Psoas muscle (tissue), 7 donors: ENCODE measurements at regions not wholly inside any gene's neighbourhood (a gene's known extent, or its start where the extent isn't known, plus 50 kb on each side); places are given as distances from the start of the nearest gene placed in this dataset.

Experiments used
- ATAC-seq, 4 donors: fragments of 200-7000 bp; cut with Tn5 transposase; one replicate each; pipeline ENCODE4 v1.9.1; 2020; ENCODE audit warnings: moderate library complexity in 3 of 4, mild to moderate bottlenecking in 2 of 4
- DNase-seq, 2 donors: peaks; one replicate each; pipeline ENCODE4 v3.0.0-alpha.2; 2020
- H3K27ac ChIP-seq: fragments of 200-600 bp; one replicate; pipeline ENCODE4 v1.8.0; 2022
- H3K27me3 ChIP-seq, 3 donors: fragments of 200-600 bp in 1 of 3; one replicate each; pipeline versions ENCODE4 v1.6.1 to v1.8.0; 2013 to 2022; ENCODE audit warnings: low read length in 2 of 3, mild to moderate bottlenecking in 2 of 3, moderate library complexity in 1 of 3; ENCODE audit not compliant: insufficient read depth in 3 of 3
- H3K36me3 ChIP-seq, 2 donors: fragments of 200-600 bp in 1 of 2; one replicate each; pipeline versions ENCODE4 v1.6.1 to v1.8.0; 2013 to 2022; ENCODE audit warnings: low read depth in 1 of 2, mild to moderate bottlenecking in 1 of 2, moderate library complexity in 1 of 2; ENCODE audit not compliant: insufficient read depth in 1 of 2
- H3K4me1 ChIP-seq: fragments of 200-600 bp; one replicate; pipeline ENCODE4 v1.8.0; 2022
- H3K4me3 ChIP-seq: fragments of 200-600 bp; one replicate; pipeline ENCODE4 v1.8.0; 2022; ENCODE audit warnings: mild to moderate bottlenecking
- H3K9me3 ChIP-seq: fragments of 200-600 bp; one replicate; pipeline ENCODE4 v1.8.0; 2022
- CTCF ChIP-seq: fragments of 200-600 bp; IDR thresholded peaks from one replicate; pipeline ENCODE4 v1.8.0; 2022; ENCODE audit warnings: antibody characterized with exemption
- WGBS, 3 donors: extraction: QIAGEN DNeasy Blood & Tissue Kit; methylation state at CpG; one replicate each; pipeline versions ENCODE4 v1.1.6 to v1.1.7; 2013; 5-methylcytosine and 5-hydroxymethylcytosine counted together
- intact Hi-C, 2 donors: fragments of 100-400 bp; cut with DNase I; formaldehyde crosslinking; loops; one replicate each; pipeline versions ENCODE4 v1.11.0 to v1.14.2; 2022
- donor health status: healthy with polysubstance abuse.
- donor health status: DM: no; HTN: no; CAD: no; lungs with moderate emphysema.
- donor health status: Bipolar disorder and iron deficiency.
- donor health status: healthy.
- donor health status: DM: yes; HTN: yes; CAD: no.
- donor health status: DM: no; HTN: no; CAD: no.
- donor health status: DM: yes; HTN: yes; CAD: no.

DNA sequence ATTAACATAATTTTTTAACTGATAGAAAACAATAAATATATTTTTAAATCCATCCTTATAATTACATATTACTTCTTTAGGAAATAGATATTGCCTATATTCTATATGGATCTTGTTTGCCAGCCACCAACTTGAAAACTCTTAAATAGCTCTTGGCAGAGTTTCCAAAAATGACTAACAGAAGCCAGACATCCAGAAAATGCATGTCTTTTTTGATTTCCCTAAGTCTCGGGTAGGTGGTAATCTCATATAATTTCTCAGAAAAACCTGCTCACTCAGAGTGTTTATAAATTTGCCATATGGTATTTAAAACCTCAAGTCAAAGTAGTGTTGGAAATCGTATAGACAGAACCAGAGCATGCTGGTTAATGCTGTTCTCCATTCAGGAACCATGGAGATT lies 360.4 kb upstream of the FOXG1 start:
- no peaks in the 10 kb centered on the region for H3K36me3 ChIP-seq
- no peaks in the 10 kb centered on the region for H3K27me3 ChIP-seq
- DNase-seq (no peak), ATAC-seq (no peak)
- H3K4me3 ChIP-seq: no peak overlapping the region
- no peak overlapping the region for H3K27ac ChIP-seq
- H3K9me3 ChIP-seq: no peaks in the 10 kb centered on the region
- TF ChIP-seq CTCF: no peak
- intact Hi-C loops: no loop called here
- no peaks in the 10 kb centered on the region for H3K4me1 ChIP-seq
- 10 to 28% (median 26%) methylated on average over 2 of the region's 2 CpGs for WGBS, 3 donors

- intact Hi-C loops: no loop called here
These were observed 359.4 kb upstream of the FOXG1 start for GRCh38 chr14:28407031-28407825.

GRCh38 chr14:28407996-28408395 lies 358.6 kb upstream of the FOXG1 start:
- Histone ChIP-seq H3K4me3 (no peak overlapping the region), H3K27me3 (no peaks in the 10 kb centered on the region), H3K27ac (no peak overlapping the region), H3K36me3 (no peaks in the 10 kb centered on the region), H3K4me1 (no peaks in the 10 kb centered on the region), H3K9me3 (no peaks in the 10 kb centered on the region)
- ATAC-seq: no peak
- WGBS, 3 donors: 15 to 24% (median 19%) methylated on average over 3 of the region's 3 CpGs
- no peak for TF ChIP-seq CTCF
- DNase-seq: no peak
- intact Hi-C loops: no loop called here

More at GRCh38 chr14:28407031-28407825, 359.4 kb upstream of the FOXG1 start:
- no peaks in the 10 kb centered on the region for H3K9me3 ChIP-seq
- no peaks in the 10 kb centered on the region for H3K4me1 ChIP-seq
- no peak for TF ChIP-seq CTCF
- H3K27ac ChIP-seq: no peak overlapping the region
- no peaks in the 10 kb centered on the region for H3K27me3 ChIP-seq
- DNase-seq: no peak
- 24 to 39% (median 25%) methylated on average over 3 of the region's 3 CpGs for WGBS, 3 donors
- no peak overlapping the region for H3K4me3 ChIP-seq
- H3K36me3 ChIP-seq: no peaks in the 10 kb centered on the region
- no peak for ATAC-seq

- Histone ChIP-seq H3K4me1 (no peaks in the 10 kb centered on the region), H3K9me3 (peaks cover 6% of the 10 kb centered on the region), H3K27me3 (no peaks in the 10 kb centered on the region), H3K4me3 (no peak overlapping the region), H3K27ac (no peak overlapping the region), H3K36me3 (no peaks in the 10 kb centered on the region)
- intact Hi-C loops: no loop called here
- DNase-seq (no peak), ATAC-seq (no peak)
- 33 to 66% (median 54%) methylated on average over 3 of the region's 3 CpGs for WGBS, 3 donors
- TF ChIP-seq CTCF: no peak
These were observed 354.5 kb upstream of the FOXG1 start for GRCh38 chr14:28412077-28412476.

DNA sequence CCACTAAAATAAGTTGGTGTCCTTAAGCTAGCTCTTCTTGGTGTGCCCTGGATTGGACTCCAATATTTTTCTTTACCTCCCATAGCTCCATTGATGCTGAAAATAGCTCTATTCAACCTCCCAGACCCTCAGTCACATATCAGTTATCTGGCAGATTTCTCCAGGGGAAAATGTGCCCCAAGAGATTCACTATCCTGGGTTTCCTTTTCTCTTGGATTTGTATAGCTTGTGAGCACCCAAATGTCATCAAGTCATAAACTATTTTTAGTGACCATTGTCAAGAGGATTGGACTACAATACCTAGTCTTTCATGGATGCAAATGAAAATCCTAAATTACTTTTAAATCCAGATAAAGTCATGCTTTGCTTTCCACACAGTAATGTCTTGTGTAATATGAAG lies 339.6 kb upstream of the FOXG1 start:
- no peak for TF ChIP-seq CTCF
- intact Hi-C loops: no loop called here

More for the DNA sequence above, 339.6 kb upstream of the FOXG1 start:
- H3K4me1 ChIP-seq: no peaks in the 10 kb centered on the region
- H3K4me3 ChIP-seq: no peak overlapping the region
- no peaks in the 10 kb centered on the region for H3K27me3 ChIP-seq
- no peak overlapping the region for H3K27ac ChIP-seq
- peaks cover 4% of the 10 kb centered on the region for H3K9me3 ChIP-seq
- ATAC-seq (no peak), DNase-seq (no peak)
- no peaks in the 10 kb centered on the region for H3K36me3 ChIP-seq
